Activated CD8-positive, alpha-beta memory T cell treated with anti-CD3 and anti-CD28 coated beads for 4 hours (primary cell): ENCODE measurements at regions not wholly inside any gene's neighbourhood (a gene's known extent, or its start where the extent isn't known, plus 50 kb on each side); places are given as distances from the start of the nearest gene placed in this dataset.

Experiments
- DNase-seq, 2 donors: peaks; one replicate each; pipeline ENCODE4 v3.0.0-alpha.2; 2020; ENCODE audit warnings: low read depth in 2 of 2

DNA sequence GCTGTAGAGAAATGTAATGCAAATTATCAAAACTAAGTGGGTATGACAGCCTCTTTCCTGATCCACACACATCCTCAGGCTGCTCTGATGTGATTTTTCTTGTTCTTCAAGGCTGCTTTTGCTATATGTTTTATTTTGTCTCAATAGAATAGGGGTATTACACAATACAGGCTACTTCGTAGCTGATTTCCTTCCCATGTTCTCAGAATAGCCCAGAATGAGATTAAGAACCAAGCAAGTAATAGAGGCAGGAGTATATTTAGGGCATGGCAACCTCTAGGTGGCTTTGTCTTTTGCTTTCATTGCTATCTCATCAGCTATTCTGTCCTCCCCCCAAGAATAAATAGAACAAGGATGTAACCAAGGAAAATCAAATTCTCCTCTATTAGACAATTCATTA is 241.8 kb downstream of the ALDH8A1 start:
- DNase-seq, result no peak

DNA sequence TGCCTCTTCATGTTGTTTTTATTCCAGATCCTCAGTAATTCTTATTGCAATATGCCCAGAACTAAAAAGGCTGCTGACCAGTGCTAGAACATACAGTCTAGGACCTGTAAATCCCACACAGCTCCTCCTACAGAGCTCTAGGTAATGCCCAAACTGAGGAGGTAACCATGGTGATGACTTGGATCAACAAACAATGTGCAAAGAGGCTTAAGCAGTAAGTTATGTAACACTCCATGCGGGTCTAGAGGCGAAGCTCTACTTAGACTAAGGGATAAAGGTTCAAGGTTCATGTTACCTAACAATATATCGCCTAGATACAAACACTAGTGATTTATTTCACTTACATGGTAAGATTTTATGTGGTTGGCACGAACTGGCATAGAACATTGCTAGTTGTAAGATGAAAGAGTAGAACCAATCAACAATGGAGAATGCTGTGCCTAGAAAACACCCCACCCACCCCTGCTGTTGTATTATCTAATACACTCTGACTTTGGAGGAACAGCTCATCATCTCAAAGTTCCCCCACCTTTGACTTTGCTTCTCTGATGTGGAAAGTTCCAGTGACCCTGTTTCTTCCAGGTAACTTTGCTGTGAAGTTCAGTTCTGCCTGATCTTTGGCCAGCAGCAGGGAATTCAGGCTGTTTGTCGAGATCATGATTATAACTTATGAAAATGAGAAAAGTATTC is 242.4 kb downstream of the ALDH8A1 start:
- DNase-seq, result no peak

DNA sequence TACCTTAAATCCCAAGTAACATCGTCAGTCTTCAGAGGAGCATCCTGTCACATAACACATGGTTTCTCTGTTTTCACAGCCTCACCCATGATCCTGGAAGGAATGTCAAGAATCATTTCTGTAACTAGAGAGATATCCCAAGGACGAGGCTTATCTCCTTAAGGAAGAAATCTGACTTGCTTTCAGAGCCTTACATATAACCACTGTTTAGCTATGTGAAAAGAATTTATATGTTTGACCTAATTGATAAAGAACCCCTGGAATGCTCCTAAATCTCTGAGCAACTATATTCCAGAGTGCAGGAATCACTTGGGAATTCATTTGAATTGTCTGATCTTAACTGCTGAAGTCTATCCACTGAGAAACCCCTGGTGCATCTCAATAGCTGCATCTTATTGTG is 243.1 kb downstream of the ALDH8A1 start:
- DNase-seq, result no peak

DNA sequence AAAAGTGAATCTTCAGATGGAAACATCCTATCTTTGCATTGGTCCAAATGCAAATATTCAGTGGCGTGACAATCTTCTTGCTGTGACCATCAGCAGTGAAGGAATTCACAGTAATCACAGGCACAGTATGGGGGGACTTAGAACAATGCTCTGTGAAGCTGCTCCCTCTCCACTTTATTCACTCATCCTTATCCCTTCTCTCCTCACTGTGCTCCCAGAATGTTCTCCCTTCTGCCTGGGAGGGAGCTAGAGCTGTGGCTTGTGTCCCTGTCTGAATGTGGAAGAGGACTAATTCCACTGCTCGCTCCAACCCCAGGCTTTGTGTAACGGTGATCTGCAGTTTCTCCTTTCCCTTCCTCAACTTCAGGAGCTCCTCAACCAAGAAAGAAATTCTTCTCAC is 243.7 kb downstream of the ALDH8A1 start:
- no peak for DNase-seq

DNA sequence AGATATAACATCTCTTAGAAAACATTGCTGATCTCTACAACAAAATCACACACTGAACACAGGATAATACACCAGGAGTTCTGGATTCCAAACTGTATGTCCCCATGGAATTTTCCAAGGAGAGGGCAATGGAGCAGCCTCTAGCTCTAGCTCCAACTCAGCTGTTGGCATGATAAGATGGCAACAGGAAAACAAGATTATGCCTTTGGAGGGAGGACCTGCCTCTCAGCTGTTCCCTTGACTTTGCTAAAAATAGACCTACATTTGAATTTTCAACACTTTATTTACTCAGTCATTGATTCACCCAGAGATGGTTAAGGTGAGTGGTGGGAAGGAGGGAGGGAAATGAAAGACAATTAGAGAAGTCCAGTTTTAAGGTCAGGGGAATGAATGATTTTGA is 246.7 kb downstream of the ALDH8A1 start:
- DNase-seq, result no peak

DNA sequence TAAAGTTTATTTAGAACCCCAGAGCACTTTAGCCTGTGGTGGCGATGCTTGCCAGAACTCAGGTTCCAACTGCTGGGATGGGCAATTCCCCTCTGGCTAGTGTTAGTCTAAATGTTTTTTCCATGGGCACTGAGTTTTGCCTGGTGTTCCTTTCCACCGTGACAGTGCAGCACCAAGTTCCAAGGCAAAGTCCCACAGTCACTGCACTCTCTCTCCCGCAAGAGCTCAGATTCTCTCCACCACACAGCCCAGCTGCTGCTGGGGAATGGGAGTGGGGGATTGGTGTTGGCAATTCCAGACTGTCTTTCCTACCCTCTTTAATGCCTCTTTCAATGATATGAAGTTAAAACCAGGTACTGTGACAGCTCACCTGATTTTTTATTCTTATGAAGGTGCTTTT is 247.6 kb downstream of the ALDH8A1 start:
- DNase-seq, result no peak

DNA sequence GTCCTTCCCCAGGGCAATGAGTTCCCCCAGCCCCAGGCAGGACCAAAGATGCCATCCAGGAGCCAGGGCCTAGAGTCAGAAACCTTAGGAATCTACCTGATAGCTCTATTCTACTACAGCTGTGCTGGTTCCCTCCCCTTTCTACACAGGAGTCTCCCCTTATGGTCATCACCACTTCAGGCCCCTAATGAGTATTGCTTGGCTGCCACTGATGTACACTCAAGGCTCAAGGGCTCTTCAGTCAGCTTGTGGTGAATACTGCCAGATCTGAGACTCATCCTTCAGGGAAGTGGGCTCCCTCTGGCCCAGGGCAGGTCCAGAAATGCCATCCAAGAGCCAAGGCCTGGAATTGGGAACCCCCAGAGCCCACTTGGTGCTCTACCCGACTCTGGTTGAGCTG is 248.6 kb downstream of the ALDH8A1 start:
- DNase-seq, result no peak

DNA sequence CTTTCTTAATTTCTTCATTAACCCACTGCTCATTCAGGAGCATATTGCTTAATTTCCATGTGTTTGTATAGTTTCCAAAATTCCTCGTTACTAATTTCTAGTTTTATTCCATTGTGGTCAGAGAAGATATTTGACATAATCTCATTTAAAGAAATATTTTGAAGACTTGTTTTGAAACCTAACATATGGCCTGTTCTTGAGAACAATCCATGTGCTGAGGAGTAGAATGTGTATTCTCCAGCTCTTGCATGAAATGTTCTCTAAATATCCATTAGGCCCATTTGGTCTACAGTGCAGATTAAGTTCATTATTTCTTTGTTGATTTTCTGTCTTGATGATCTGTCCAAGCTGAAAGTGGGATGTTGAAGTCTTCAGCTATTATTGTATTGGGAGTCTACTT is 251.7 kb downstream of the ALDH8A1 start:
- DNase-seq, result no peak

DNA sequence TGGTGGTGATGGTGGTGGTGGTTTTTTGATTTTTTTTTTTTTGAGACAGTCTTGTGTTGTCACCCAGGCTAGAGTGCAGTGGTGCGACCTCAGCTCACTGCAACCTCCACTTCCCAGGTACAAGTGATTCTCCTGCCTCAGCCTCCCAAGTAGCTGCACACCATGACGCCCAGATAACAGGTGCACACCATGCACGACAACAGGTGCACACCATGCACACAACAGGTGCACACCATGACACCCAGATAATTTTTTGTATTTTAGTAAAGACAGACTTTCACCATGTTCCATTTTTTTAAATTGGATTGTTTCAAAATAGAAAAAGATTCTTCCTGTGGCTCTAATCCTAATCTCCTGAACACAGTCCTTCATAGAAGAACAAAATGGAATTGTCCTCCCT is 257.9 kb downstream of the ALDH8A1 start:
- DNase-seq, result no peak

DNA sequence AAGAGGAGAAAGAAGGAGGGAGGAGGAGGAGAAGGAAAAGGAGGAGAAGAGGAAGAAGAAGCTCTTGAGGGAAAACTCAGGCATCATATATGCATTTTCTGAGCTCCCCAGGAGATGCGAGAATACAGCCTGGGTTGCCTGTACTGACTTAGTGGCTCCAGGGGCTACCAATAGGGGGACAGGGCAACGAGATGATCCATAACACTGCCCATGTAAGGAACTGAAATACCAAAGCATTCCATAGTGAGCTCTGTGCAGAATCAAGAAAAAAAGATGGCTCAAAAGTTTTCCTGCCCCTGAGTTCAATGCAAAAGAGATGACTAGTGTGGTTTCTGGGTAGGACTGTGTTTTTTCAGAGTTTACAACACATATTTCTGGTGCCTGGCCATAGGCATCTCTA is 258.7 kb downstream of the ALDH8A1 start:
- no peak for DNase-seq

DNA sequence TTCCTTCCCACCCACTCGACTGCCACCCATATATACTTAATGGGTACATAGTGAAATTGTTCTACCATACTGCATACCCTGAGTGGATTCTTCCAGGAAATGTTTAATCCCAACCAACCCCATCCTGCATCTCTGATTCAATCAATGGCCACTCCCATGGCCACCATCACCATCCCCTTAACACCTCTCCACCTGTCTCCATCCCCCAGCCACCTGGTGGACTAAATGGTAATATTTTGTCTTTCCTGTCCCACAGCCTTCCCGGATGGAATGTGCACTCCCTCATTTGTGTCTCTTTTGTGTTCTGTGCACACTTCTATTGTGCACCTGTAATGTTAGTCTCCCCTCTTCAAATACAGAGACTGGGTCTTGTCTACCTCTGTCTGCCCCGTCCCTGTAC is 259.9 kb downstream of the ALDH8A1 start:
- no peak for DNase-seq

DNA sequence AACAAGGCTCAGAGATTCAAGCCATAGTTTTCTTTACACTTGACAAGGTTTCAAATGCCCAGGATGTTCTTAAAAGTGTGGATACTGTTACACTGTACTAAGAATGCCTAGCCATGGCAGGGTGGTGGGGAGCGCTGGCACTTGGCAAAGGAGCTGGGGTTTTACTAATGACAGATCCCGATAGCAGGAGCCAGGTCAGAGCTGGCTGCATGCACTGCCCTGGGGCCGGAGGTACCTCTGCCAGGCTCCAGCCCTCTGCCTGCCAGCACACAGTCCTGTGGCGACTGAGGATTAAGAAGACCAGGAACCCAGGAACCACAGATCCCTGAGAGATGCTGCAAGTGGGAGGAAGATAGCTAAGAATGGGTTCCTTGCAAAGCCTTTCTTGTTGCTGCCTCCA is 260.3 kb downstream of the ALDH8A1 start:
- DNase-seq, result no peak

DNA sequence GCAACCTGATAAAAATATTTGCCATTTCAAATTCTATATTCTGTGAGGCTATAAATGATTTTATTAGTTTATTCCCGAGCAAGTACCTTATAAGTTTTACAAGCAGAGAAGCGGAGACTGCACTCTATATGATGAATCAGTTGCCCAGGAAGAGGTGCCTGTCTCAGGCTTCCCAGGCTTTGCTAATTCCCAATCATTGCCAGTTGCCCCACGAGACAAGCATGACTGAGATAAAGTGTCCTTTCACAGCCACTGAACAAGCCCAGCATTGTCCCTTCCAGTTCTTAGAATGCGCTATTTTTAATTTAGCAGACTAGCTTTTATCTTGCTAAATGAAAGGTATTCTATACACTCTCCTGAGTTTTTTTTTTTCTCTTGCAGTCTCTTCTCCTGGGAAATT is 260.7 kb downstream of the ALDH8A1 start:
- no peak for DNase-seq

DNA sequence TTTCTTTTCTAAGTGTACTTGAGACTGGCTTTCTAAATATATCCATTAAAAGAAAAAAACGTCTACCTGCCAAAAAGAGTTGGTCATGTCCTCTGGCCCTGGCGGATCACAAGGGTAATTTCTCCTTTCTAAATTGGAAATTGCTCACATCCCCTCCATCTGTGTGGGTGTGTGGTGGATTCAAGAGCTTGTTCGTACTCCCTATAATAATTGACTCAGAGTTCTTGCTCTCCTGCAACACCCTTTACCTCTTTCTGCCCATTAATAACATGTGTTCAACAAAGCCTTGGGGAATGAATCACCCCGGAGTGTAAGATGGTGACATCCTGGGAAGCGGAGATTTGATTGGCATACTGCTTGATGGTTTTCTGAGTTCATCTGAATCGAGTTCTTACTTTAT is 263.8 kb downstream of the ALDH8A1 start:
- no peak for DNase-seq

DNA sequence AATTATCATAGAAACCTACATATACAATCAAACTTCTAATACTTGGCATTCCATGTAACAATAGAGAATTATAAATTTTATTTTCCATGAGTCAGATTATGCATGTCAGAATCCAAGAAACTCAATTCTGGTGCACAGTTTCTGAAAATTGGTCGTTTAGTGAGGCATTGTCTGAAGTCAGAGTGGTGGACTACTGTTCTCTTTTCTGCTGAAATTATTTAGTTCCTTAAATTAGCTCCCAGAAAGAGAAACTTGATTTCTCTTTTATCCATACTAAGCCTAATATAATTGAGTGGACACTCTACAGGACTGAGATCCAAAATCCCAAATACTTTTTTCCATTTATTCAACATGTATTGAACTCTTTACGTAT is 265.5 kb downstream of the ALDH8A1 start:
- no peak for DNase-seq

DNA sequence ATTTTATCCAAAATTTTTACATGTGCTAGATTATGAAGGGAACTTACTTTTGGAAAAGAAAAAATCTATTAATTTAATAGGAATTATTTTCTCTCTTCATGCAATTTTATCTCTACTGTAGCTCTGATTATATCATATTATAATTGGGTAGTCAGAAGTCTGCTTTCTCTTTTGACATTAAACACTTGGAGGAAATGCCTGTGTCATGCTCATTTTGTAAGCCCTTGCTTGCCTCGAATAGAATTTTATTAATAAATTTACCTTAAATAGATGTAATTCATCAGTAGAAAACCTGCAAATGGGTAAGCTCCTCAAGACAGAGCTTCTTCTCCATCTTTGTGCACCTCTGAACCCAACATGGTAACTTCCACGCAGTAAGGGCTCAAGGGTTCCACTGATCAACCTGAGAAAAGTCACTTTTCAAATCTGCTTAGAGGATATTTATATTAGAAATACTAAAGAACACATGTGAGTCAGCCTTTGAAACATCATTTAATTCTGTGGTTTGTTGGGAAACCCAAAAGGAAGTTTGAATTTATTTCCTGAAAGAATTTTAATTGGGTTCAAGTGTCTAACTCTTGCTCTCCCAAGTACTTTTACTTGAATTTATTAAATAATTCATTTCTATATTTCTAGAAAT is 266.0 kb downstream of the ALDH8A1 start:
- no peak for DNase-seq

DNA sequence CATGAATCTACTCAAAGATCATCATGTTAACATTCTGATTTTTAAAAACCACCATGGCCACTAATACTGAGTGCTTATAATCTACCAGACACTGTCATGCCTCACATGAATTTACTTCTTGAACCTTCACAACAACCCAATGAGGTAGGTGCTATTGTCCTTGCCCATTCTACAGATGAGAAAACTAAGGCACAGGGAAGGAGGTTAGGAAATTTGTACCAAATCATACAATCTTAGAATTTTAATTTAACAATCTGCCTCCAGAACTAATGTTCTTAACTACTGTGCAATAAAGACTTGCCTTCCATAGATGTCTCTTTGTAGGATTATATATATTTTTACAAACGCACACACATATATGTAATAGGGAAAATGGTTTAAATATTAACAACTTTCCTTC is 269.5 kb downstream of the ALDH8A1 start:
- DNase-seq, result no peak

DNA sequence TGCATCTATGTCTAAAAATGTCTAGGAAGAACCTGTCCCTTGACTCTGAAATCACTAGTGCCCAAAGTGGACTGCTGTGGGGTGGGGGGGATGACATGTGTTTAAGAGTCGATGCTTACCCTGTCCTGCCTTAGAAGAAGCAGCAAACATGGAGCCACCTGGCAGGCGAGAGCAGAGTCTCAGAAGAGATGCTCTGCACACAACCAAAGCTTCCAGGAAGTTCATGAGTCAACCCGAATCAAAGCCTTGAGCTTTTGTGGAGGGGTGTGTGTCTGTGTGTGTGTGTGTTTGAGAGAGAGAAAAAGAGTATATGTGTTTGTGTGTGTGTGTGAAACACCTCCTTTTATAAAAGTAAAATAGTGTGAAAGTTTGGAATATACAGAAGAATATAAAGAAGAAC is 269.9 kb downstream of the ALDH8A1 start:
- no peak for DNase-seq

DNA sequence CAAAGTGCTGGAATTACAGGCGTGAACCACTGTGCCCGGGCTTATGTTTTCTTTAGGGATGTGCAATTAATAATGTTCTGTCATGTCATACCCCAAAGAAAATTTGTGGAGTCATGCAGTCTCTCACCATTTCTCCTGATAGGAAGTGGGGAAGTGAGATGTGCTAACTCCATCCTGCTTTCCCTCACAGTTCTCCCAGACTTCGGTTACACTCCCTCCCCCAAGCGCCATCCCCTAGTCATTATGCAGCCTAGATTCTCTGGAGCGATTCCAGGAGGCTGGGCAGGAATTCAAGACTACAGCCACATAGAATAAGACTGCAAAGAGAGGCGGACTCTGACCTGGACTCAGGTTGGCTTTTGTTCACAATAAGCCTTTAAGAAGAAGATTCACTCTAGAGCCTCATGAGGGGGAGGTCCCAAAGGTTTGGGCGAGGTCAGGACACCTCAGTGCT is 271.4 kb downstream of the ALDH8A1 start:
- DNase-seq, result no peak

DNA sequence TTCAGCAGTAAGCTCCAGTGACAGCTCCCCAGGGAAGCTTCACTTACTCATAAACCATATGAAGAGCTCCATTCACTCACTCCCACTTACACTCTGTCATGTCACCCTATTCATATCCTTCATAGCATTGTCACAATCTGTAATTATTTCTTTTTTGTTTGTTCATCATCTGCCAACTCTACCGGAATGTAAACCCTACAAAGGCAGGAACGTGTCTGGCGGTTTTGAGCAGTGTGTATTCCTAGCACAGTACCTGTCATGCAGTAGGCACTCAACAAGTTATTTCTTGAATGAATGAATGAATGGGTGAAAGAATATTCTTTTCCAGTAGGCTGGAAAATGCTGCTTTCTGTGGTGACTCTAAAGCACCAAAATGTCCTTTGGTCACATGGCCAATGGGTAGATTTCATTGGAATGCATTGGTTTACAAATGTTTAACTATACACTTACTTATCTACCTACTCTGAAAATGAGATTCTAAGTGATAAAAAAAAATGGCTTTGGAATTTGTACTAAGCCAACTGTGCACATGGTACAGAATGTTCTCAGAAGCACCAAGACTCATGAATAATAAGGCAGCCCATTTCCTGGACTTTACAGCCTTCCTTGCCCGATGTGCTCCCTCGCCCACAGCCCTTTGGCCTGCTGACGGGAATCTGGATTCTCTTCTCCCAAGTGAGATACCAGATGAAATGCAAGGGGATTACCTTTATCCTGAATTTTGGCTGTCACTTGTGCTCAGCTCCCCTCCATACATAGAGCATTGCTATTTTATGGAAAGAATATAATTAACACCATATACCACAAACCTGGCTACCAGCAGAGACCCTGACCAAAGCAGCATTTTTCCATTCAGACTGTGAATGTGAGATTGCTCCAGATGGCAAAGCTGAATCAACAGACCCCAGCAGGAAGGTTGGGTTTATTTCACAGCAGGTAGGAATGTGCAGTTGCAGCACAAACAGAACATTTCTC is 273.3 kb downstream of the ALDH8A1 start:
- no peak for DNase-seq

DNA sequence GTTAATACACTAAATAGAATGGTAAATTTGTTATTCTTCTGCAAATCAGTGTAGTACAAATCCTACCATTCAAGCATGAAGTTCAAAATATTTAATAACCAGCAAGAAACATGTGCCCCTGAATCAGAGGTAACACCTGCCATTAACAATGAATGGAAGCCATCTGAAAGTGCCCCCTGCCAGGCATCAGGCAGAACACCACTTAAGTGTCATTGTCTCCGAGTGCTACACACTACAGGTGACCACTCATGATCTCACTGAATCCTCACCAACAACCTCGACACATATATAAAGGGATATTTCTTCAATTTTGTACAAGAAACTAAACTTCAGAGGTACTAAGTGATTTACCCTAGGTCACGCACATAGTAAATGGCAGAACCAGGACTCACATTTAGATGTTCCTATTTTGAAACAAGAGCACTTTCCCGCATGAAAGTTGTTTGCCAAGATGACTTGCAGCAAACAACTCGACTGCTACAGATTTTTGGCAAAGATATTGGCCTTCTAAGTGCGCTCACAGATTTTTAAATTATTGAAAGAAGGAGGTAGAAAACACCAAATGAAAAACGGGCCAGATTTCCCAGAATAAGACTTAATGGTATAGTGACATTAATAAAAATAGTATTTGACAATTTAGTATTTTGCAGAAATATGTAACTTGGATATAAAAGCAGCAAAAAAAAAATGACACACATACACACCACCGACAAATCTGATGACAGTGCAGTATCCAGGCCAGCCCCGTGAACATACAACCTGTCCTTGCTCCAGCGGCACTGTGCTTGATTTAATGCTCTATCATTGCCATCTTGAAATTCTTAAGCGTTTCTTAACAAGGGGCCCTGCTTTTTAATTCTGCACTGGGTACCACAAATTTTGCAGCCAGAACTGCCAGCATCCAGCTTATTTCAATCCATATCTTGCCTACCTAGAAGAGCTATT is 274.5 kb downstream of the ALDH8A1 start:
- no peak for DNase-seq

DNA sequence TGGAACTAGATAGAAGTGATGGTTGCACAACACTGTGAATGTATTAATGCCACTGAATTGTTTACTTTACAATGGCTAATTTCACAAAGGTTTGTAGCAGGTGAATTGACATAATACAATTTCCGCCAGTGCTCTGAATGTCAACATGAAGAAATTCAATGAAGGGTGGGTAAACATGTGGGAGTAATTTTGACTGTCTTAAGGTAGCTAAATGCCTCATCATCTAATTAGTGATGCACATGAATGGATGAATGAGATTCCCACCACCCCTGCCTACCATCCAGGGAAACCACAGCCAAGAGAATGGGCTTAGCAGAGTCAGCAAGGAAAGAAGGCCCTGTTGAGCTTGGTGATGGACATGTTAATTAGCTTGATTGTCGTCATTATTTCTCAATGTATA is 275.3 kb downstream of the ALDH8A1 start:
- no peak for DNase-seq
